ENCODE measurements at regions not wholly inside any gene's neighbourhood (a gene's known extent, or its start where the extent isn't known, plus 50 kb on each side); places are given as distances from the start of the nearest gene placed in this dataset.

- TF ChIP-seq, protein P1, sequence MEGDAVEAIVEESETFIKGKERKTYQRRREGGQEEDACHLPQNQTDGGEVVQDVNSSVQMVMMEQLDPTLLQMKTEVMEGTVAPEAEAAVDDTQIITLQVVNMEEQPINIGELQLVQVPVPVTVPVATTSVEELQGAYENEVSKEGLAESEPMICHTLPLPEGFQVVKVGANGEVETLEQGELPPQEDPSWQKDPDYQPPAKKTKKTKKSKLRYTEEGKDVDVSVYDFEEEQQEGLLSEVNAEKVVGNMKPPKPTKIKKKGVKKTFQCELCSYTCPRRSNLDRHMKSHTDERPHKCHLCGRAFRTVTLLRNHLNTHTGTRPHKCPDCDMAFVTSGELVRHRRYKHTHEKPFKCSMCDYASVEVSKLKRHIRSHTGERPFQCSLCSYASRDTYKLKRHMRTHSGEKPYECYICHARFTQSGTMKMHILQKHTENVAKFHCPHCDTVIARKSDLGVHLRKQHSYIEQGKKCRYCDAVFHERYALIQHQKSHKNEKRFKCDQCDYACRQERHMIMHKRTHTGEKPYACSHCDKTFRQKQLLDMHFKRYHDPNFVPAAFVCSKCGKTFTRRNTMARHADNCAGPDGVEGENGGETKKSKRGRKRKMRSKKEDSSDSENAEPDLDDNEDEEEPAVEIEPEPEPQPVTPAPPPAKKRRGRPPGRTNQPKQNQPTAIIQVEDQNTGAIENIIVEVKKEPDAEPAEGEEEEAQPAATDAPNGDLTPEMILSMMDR (IDR thresholded peaks at IDR 0.05; ENCODE audit: low read depth, low read length, poor library complexity, severe bottlenecking): no peak
- no peak for TF ChIP-seq EZH2phosphoT487 (IDR thresholded peaks at IDR 0.05; ENCODE audit: borderline replicate concordance, low read length)
Observed at GRCh38 chr2:19195661-19196060, 162.8 kb downstream of the OSR1 start.

Measured in DOHH2 (cell line).